ENCODE measurements at regions not wholly inside any gene's neighbourhood (a gene's known extent, or its start where the extent isn't known, plus 50 kb on each side); places are given as distances from the start of the nearest gene placed in this dataset.

DNA sequence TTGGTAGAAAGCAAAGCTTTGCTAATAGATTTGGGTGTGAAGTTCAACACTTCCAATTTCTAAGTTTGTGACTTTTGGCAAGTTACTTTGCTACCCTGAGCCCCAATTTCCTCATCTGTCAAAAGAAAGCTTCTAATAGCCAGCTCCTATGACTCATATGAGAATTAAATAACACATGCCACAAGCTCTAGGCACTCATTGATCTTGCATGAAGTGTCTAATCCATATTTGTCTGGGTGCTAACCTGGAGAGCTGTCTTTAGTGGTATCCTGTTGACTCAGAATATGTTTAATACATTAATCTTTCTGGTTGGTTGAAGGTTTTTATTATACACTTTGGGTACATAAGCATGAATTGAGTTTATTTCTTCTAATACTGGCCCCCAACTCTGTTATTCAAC is 188.8 kb downstream of the POSTN start:
- no peak for DNase-seq (ENCODE audit: low spot score)

DNA sequence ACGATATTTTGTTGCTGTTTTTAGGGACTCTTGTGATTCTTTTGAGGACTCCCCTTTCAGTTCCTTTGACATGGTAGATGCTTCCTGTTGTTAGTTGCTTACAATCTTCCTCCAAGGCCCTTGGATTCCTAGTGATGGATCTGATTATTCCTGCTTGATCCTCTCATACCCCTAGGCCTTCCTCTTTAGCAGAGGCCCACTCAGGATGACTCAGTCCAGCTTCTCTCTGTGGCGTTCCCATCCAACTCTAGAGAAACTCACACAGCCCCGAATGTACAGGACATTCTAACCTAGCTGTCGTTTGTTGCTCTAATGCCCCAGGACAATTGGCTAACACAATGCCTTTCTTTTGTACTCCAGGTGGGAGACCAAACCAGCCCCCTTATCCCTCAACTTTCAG is 191.4 kb downstream of the POSTN start:
- DNase-seq (ENCODE audit: low spot score), result no peak

- no peak for DNase-seq (ENCODE audit: low spot score)
These were observed 192.5 kb downstream of the POSTN start for GRCh38 chr13:37406031-37406430.

GRCh38 chr13:37403776-37404527 is 194.6 kb downstream of the POSTN start:
- DNase-seq (ENCODE audit: low spot score), result no peak

DNA sequence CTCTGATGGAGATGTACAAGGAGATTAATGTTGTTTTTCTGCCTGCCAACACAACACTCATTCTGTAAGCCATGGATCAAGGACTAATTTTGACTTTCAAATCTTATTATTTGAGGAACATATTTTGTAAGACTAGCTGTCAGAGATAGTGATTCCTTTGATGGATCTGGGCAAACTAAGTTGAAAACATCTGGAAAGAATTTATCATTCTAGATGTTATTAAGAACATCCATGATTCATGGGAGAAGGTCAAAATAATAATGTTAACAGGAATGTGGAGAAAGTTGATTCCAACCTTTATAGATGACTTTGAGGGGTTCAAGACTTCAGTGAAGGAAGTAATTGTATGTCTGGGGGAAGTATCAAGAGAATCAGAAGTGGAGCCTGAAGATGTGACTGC is 196.8 kb downstream of the POSTN start:
- no peak for DNase-seq (ENCODE audit: low spot score)

GRCh38 chr13:37397535-37397934 is 201.0 kb downstream of the POSTN start:
- no peak for DNase-seq (ENCODE audit: low spot score)

DNA sequence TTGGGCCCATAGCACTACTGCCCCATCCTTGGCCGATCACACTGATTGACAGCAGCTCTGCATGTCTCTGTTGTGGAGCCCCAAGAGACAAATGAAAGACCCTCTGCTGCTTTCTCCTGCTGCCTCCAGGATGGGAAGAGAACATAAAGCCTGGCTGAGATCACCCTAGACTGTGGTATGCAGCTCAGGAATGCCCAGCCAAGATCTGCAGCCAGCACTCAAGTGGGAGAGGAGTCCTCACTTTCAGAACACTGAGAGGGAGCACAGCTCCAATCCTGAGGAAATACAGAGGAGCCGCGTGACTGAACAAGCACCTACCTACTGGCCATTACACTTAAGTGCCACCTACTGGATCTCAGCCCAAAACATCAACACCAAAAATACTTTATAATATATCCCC is 203.0 kb downstream of the POSTN start:
- DNase-seq (ENCODE audit: low spot score), result no peak

DNA sequence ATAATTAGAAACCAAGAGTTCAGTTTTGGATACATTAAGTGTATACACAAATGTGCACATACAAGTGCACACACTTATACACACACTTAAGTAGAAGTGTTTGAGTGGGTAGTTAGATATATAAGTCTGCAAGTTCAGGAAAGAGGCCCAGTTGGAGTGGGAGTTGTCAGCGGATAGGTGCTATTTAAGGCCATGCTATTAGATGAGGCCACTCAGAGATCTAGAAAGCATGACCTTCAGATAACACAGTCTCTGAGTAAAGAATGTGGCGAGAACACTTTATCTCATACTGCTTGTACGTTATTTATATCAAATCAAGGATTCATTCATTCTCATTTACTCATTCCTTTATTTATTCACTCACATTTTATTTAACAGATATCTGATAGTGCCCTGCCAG is 206.2 kb downstream of the POSTN start:
- no peak for DNase-seq (ENCODE audit: low spot score)

GRCh38 chr13:37390735-37391134 is 207.8 kb downstream of the POSTN start:
- DNase-seq (ENCODE audit: low spot score), result no peak

- DNase-seq (ENCODE audit: low spot score), result no peak
These were observed 212.5 kb downstream of the POSTN start for GRCh38 chr13:37385956-37386670.

- no peak for DNase-seq (ENCODE audit: low spot score)
These were observed 213.3 kb downstream of the POSTN start for GRCh38 chr13:37385248-37385647.

DNA sequence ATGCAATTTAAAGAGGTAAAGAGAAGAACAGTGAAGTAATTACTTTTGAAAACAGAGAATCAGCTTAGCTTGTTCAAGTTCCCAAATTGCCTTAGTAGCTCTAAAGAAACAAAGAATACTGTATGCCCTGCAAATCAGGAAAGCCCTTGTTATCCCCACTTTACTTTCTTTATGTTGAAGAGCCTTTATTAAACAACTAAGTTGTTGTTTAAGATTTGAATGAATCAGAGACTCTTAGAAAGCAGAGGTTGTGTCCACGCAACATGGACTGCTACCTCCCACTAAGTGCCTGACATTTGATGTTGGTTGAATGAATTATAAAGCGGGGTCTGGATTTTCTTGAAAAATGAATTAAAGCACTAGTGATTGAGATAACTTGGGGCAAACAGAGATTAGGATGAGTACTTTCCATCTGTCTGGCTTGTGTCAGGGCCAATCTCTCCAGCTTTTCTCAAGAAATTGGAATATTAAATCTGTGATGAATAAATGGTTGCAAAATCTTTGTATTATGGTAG is 214.7 kb downstream of the POSTN start:
- no peak for DNase-seq (ENCODE audit: low spot score)

DNA sequence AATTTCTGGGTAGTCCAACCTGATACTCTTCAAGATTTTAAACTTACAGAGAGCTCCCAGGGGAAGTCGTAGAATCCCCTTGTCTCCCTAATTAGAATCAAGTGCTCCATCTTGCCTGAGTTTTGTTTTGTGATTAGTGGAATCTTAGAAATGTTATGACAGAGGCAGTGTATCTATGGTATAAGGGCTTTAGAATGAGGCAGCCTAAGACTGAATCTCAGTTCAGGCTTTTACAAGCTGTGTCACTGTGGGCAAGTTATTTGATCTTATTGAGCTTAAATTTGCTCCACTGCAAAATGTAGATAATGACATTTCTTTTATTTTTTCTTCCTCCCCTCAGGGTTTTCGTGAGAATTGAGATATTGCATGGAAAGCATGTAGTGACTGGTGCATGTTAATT is 215.5 kb downstream of the POSTN start:
- DNase-seq (ENCODE audit: low spot score), result no peak

- DNase-seq (ENCODE audit: low spot score), result no peak
These were observed 216.4 kb downstream of the POSTN start for GRCh38 chr13:37382146-37382545.

DNA sequence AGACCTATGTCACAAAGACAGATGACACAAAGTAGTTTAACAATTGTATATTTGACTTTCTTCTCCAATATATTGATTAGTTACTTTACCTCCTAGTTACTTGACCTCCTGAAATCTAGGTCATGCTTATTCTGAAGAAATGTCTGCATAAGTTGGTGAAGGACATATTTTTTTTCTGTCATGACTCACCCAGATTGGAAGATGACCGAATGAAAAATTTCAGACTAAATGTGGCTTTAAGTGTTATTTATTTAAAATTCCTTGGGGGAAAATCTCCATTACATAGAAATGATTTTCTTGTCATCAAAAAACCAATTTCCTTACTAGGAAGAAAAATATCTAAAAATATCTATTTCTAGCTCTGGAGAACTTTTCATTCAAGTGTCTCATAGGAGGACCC is 217.1 kb downstream of the POSTN start:
- DNase-seq (ENCODE audit: low spot score), result no peak

DNA sequence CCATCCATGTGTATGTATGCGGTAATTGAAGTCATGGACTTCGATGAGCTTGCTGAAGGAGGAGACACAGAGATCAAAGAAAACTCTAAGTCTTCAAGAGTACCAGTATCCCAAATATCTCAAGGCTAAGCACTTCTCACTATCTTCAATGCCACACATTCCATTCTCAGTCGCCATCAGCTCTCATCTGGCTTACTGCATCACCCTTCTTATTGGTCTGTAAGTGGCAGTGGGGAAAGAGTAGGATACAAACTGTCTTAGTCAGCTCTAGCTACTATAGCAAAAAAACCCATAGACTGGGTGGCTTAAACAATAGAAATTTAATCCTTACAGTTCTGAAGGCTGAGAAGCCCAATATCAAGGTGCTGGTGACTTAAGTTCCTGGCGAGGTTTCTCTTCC is 218.7 kb downstream of the POSTN start:
- no peak for DNase-seq (ENCODE audit: low spot score)

- no peak for DNase-seq (ENCODE audit: low spot score)
These were observed 222.8 kb downstream of the POSTN start for GRCh38 chr13:37375724-37376123.

DNA sequence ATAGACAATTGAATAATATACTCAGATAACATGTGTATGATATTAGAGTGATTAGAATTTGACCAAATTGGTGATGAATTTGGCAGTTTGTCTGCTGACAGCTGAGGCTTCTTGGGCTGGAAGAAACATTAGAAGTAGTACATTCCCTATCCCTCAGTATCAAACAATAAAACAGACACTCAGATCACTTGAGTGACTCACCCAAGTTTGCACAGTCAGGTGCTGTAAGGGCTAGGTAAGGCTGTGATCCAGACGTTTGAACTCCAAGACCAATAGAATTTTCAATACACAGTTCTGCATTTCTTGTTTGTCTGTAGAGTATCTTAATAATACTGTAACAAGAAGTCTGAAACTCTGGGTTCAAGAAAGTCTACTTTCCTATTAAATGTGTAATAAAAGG is 223.5 kb downstream of the POSTN start:
- no peak for DNase-seq (ENCODE audit: low spot score)

DNA sequence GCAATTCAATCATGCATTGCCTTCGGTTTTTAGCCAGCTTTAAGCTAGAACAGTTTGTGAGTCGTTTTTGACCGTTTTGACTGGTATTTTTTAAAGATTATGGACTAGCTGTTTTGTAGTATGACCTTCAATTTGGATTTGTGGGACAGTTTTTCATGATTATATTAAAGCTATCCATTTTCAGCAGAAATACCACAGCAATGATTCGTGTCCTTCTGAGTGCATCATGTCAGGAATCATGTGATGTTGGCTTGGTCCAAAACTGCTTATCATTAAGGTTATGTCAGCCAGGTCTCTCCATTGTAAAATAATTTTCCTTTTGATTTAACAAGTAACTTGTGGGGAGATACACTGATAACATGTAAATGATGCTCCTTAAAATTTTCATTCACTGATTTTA is 229.0 kb downstream of the POSTN start:
- no peak for DNase-seq (ENCODE audit: low spot score)

- DNase-seq (ENCODE audit: low spot score), result no peak
These were observed 230.1 kb downstream of the POSTN start for GRCh38 chr13:37368501-37368900.

DNA sequence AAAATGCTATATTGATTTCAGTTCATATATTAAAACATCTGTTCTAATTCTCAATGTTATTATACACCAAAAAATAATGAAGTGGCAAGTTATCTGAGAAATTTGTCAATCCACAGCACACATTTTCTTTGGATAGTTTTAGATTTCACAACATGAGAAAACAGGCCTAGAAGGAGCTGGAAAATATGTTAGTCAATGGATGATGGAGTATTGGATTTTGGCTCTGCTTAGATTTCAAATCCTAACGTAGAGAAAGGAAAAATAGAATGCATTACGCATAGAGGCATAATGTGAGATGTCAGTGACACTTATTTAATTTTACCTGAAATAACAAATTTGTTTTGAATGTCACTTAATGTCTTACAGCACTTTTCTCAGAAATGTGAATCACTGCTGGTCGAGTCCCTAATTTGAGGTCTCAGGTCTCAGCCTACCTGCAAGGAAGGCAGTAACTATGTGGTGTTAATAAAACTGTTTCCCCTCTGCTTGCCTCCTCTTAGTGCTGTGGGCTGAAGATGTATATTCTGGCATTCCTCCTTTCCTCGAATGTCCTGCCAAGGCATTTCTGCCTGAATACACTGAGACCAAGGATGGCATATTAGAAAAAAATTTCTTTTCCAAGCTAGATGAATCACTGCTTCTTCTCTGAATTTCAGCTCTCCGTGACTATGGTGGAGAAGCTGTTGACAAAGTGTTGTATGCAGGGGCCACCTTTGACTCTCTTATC is 232.4 kb downstream of the POSTN start:
- DNase-seq (ENCODE audit: low spot score), result no peak

DNA sequence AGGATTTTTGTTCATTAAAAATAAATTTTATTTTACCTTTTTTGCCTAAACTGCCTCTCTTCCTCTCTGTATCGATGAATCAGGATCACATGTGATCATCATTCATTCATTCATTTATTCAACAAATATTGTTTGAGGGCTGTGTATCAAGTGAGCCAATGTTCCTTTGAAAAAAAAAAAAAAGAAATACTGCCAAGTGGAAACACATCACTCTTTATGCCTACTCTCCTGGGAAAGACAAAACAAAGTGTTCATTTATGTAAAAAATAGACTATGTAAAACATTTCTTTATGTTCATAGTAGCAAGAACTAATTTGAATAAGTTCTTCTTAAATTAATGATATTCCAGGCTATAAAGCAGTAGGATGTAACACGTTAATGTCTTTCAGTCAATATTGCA is 233.1 kb downstream of the POSTN start:
- DNase-seq (ENCODE audit: low spot score), result no peak

DNA sequence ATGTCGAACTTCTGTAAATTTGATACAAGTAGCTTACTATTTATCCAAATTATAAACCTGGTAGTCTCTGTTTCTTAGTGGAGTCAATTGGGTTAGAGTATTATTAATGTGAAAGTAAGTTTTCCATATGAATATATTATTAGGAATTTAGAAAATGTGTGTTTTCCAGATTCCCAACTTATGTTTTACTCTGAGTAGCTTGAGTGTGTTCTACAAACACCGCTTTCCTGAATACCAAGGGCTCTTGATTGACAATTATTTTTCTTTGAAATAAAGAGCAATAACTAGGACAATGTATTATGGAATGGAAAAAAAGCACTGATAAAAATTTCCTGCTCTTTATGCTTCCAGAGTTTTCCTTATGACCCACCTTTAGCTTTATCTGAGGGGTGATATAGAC is 233.6 kb downstream of the POSTN start:
- no peak for DNase-seq (ENCODE audit: low spot score)

All from NAMALWA (cell line).